ENCODE measurements at regions not wholly inside any gene's neighbourhood (a gene's known extent, or its start where the extent isn't known, plus 50 kb on each side); places are given as distances from the start of the nearest gene placed in this dataset.

DNA sequence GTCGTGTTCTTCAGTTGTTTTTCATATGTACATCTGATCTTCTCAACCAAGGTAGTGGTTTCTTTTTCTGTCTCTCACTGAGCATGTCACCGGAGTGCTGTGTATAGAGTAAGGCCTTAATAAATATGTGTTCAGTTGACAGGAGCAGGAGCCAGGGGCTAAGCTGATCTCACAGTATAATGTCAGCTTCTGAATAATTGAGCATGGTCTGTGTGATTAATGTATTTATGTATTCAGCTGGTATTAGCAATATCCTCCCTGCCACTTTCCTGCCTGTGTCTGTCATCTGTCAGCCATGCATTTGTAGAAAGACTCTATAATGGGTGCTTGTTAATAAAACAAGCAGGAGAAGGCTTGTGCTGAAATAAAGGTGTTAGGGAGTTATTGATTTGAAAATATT lies 198.9 kb downstream of the ADCYAP1 start:
- TF ChIP-seq, protein P1, sequence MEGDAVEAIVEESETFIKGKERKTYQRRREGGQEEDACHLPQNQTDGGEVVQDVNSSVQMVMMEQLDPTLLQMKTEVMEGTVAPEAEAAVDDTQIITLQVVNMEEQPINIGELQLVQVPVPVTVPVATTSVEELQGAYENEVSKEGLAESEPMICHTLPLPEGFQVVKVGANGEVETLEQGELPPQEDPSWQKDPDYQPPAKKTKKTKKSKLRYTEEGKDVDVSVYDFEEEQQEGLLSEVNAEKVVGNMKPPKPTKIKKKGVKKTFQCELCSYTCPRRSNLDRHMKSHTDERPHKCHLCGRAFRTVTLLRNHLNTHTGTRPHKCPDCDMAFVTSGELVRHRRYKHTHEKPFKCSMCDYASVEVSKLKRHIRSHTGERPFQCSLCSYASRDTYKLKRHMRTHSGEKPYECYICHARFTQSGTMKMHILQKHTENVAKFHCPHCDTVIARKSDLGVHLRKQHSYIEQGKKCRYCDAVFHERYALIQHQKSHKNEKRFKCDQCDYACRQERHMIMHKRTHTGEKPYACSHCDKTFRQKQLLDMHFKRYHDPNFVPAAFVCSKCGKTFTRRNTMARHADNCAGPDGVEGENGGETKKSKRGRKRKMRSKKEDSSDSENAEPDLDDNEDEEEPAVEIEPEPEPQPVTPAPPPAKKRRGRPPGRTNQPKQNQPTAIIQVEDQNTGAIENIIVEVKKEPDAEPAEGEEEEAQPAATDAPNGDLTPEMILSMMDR (IDR thresholded peaks at IDR 0.05; ENCODE audit: low read depth, low read length): no peak
- no peak for TF ChIP-seq EZH2phosphoT487 (IDR thresholded peaks at IDR 0.05; ENCODE audit: low read depth)

Data from OCI-LY3 (cell line).